H9 (cell line): ENCODE measurements at regions not wholly inside any gene's neighbourhood (a gene's known extent, or its start where the extent isn't known, plus 50 kb on each side); places are given as distances from the start of the nearest gene placed in this dataset.

Experiments used
- DNase-seq: peaks from one replicate; pipeline ENCODE4 v3.0.0-alpha.2; 2017
- H2AFZ ChIP-seq: one replicate; pipeline ENCODE4 v1.6.1; 2013; ENCODE audit warnings: mild to moderate bottlenecking, low read length, control low read depth, moderate library complexity
- H2AK5ac ChIP-seq: 2 replicates; pipeline ENCODE4 v1.6.1; 2013; ENCODE audit warnings: low read length, control low read depth, mixed read lengths; ENCODE audit not compliant: insufficient read length
- H2BK120ac ChIP-seq: one replicate; pipeline ENCODE4 v1.6.1; 2013; ENCODE audit warnings: low read depth, mild to moderate bottlenecking, low read length, control low read depth, inconsistent platforms; ENCODE audit not compliant: poor library complexity, severe bottlenecking
- H2BK12ac ChIP-seq: 2 replicates; pipeline ENCODE4 v1.6.1; 2013; ENCODE audit warnings: low read length, control low read depth, mixed read lengths, low read depth; ENCODE audit not compliant: insufficient read length
- H2BK15ac ChIP-seq: 2 replicates; pipeline ENCODE4 v1.6.1; 2013; ENCODE audit warnings: low read depth, low read length, control low read depth
- H2BK20ac ChIP-seq: one replicate; pipeline ENCODE4 v1.6.1; 2013; ENCODE audit warnings: low read depth, mild to moderate bottlenecking, low read length, control low read depth, inconsistent platforms; ENCODE audit not compliant: poor library complexity, severe bottlenecking
- H2BK5ac ChIP-seq: 2 replicates; pipeline ENCODE4 v1.6.1; 2013; ENCODE audit warnings: low read length, control low read depth, mixed read lengths; ENCODE audit not compliant: insufficient read length
- H3K14ac ChIP-seq: 2 replicates; pipeline ENCODE4 v1.6.1; 2013; ENCODE audit warnings: low read length, control low read depth; ENCODE audit not compliant: insufficient read depth
- H3K18ac ChIP-seq: 2 replicates; pipeline ENCODE4 v1.6.1; 2013; ENCODE audit warnings: low read depth, mild to moderate bottlenecking, mixed read lengths, low read length, control low read depth; ENCODE audit not compliant: insufficient read length
- H3K23ac ChIP-seq: 2 replicates; pipeline ENCODE4 v1.6.1; 2013; ENCODE audit warnings: low read length, control low read depth, mixed read lengths, low read depth; ENCODE audit not compliant: insufficient read length
- H3K23me2 ChIP-seq: 2 replicates; pipeline ENCODE4 v1.6.1; 2013; ENCODE audit warnings: low read depth, mild to moderate bottlenecking, mixed read lengths, low read length, control low read depth; ENCODE audit not compliant: insufficient read length, poor library complexity, severe bottlenecking
- H3K27ac ChIP-seq: 2 replicates; pipeline ENCODE4 v1.5.1; 2013; ENCODE audit warnings: low read length, control low read depth, mixed read lengths, low read depth; ENCODE audit not compliant: insufficient read length
- H3K27me3 ChIP-seq: 2 replicates; pipeline ENCODE4 v1.6.1; 2013; ENCODE audit warnings: low read length, control low read depth, inconsistent platforms; ENCODE audit not compliant: insufficient read depth
- H3K4ac ChIP-seq: 2 replicates; pipeline ENCODE4 v1.6.1; 2013; ENCODE audit warnings: low read depth, mild to moderate bottlenecking, control low read depth, inconsistent platforms, low read length, moderate library complexity
- H3K4me1 ChIP-seq: 2 replicates; pipeline ENCODE4 v1.6.1; 2013; ENCODE audit warnings: low read length, control low read depth, inconsistent platforms; ENCODE audit not compliant: insufficient read depth
- H3K4me2 ChIP-seq: 2 replicates; pipeline ENCODE4 v1.6.1; 2013; ENCODE audit warnings: low read length, control low read depth, mixed read lengths; ENCODE audit not compliant: insufficient read length, insufficient read depth
- H3K56ac ChIP-seq: 2 replicates; pipeline ENCODE4 v1.6.1; 2013; ENCODE audit warnings: low read depth, mild to moderate bottlenecking, mixed read lengths, low read length, control low read depth; ENCODE audit not compliant: insufficient read length
- H3K79me1 ChIP-seq: 2 replicates; pipeline ENCODE4 v1.6.1; 2013; ENCODE audit warnings: low read depth, mild to moderate bottlenecking, moderate library complexity, low read length, control low read depth, inconsistent platforms; ENCODE audit not compliant: insufficient read depth, poor library complexity, severe bottlenecking
- H3K79me2 ChIP-seq: 2 replicates; pipeline ENCODE4 v1.6.1; 2013; ENCODE audit warnings: low read length, control low read depth, inconsistent platforms; ENCODE audit not compliant: insufficient read depth
- H3K9ac ChIP-seq: 2 replicates; pipeline ENCODE4 v1.6.1; 2013; ENCODE audit warnings: low read length, control low read depth, mixed read lengths; ENCODE audit not compliant: insufficient read length; ENCODE audit errors: extremely low read depth
- H3K9me3 ChIP-seq: one replicate; pipeline ENCODE4 v1.6.1; 2013; ENCODE audit warnings: low read depth, low read length, inconsistent platforms; ENCODE audit not compliant: control insufficient read depth
- H3T11ph ChIP-seq: one replicate; pipeline ENCODE4 v1.6.1; 2013; ENCODE audit warnings: mild to moderate bottlenecking, low read length, control low read depth, inconsistent platforms
- H4K20me1 ChIP-seq: one replicate; pipeline ENCODE4 v1.6.1; 2013; ENCODE audit not compliant: control insufficient read depth, insufficient read length, insufficient read depth
- H4K5ac ChIP-seq: 2 replicates; pipeline ENCODE4 v1.6.1; 2013; ENCODE audit warnings: low read depth, mild to moderate bottlenecking, mixed read lengths, low read length, control low read depth; ENCODE audit not compliant: insufficient read length
- H4K8ac ChIP-seq: replicated peaks from 2 replicates; pipeline ENCODE4 v1.6.1; 2013; ENCODE audit warnings: low read length, control low read depth, mixed read lengths, low read depth; ENCODE audit not compliant: insufficient read length
- H4K91ac ChIP-seq: 2 replicates; pipeline ENCODE4 v1.6.1; 2013; ENCODE audit warnings: low read depth, mild to moderate bottlenecking, moderate library complexity, mixed read lengths, low read length, control low read depth; ENCODE audit not compliant: insufficient read length
- H3K27ac Mint-ChIP-seq, 3 experiments: 2 replicates in 2 of 3; 3 replicates in 1 of 3; pipeline ENCODE4 v1.8.0; 2020 to 2021; ENCODE audit warnings: mixed read lengths in 3 of 3, mild to moderate bottlenecking in 1 of 3, moderate library complexity in 1 of 3
- H3K27me3 Mint-ChIP-seq: 2 replicates; pipeline ENCODE4 v1.8.0; 2021; ENCODE audit warnings: low read depth, mild to moderate bottlenecking, moderate library complexity, mixed read lengths
- H3K36me3 Mint-ChIP-seq, 3 experiments: 2 replicates in 2 of 3; 3 replicates in 1 of 3; pipeline ENCODE4 v1.8.0; 2020 to 2021; ENCODE audit warnings: low read depth in 3 of 3, mixed read lengths in 3 of 3; ENCODE audit not compliant: insufficient read depth in 1 of 3
- H3K4me1 Mint-ChIP-seq, 2 experiments: 2 replicates each; pipeline ENCODE4 v1.8.0; 2020; ENCODE audit warnings: mixed read lengths in 2 of 2
- H3K4me3 Mint-ChIP-seq, 2 experiments: 2 replicates in 1 of 2; 3 replicates in 1 of 2; pipeline ENCODE4 v1.8.0; 2020 to 2021; ENCODE audit warnings: mild to moderate bottlenecking in 2 of 2, mixed read lengths in 2 of 2, moderate library complexity in 1 of 2
- H3K9me3 Mint-ChIP-seq, 2 experiments: 2 replicates in 1 of 2; 3 replicates in 1 of 2; pipeline ENCODE4 v1.8.0; 2020; ENCODE audit warnings: mild to moderate bottlenecking in 2 of 2, mixed read lengths in 2 of 2, moderate library complexity in 1 of 2
- CTCF ChIP-seq: fragments of 200-600 bp; sonication (generic); conservative IDR thresholded peaks from 3 replicates; pipeline ENCODE4 v1.8.0; 2021; ENCODE audit warnings: antibody characterized with exemption, mild to moderate bottlenecking
- WGBS: extraction: QIAGEN DNeasy Blood & Tissue Kit; methylation state at CpG from one replicate; pipeline ENCODE4 v1.1.7; 2013; ENCODE audit warnings: missing lambda C conversion rate, low lambda C conversion rate, mixed read lengths; ENCODE audit not compliant: insufficient read length; ENCODE audit errors: extremely low coverage; 5-methylcytosine and 5-hydroxymethylcytosine counted together

- H3K4me3 Mint-ChIP-seq: no peak overlapping the region
- no CpG with 5 or more reads among the region's 6 CpGs for WGBS
- no peaks in the 10 kb centered on the region for H3K27me3 ChIP-seq
- no peak for DNase-seq
- no peak overlapping the region for H3K56ac ChIP-seq
- no peak overlapping the region for H2BK12ac ChIP-seq
- H2AFZ ChIP-seq: no peak overlapping the region
- H4K91ac ChIP-seq: no peak overlapping the region
- no peak overlapping the region for H3K27ac ChIP-seq
- H2AK5ac ChIP-seq: no peak overlapping the region
- H3K4me1 ChIP-seq: no peaks in the 10 kb centered on the region
- H3K4ac ChIP-seq: no peak overlapping the region
- H3K14ac ChIP-seq: no peak overlapping the region
- no peak overlapping the region for H3K23ac ChIP-seq
- no peak overlapping the region for H2BK20ac ChIP-seq
- no peak overlapping the region; a peak in 1 of 7 replicates for H3K27ac Mint-ChIP-seq
- peaks cover 2 to 5% of the 10 kb centered on the region in 2 experiments; a peak in 1 of 4 replicates for H3K4me1 Mint-ChIP-seq
- H3K18ac ChIP-seq: no peak overlapping the region
- H3K23me2 ChIP-seq: no peaks in the 10 kb centered on the region
- no peaks in the 10 kb centered on the region for H4K20me1 ChIP-seq
- H3K9ac ChIP-seq: no peak overlapping the region
- H3K79me2 ChIP-seq: no peaks in the 10 kb centered on the region
- no peak overlapping the region for H2BK15ac ChIP-seq
- no peak overlapping the region for H4K8ac ChIP-seq
- peaks cover 10 to 15% of the 10 kb centered on the region in 2 experiments; a peak in 4 of 5 replicates for H3K9me3 Mint-ChIP-seq
- H3K9me3 ChIP-seq: no peaks in the 10 kb centered on the region
- no peaks in the 10 kb centered on the region for H3K79me1 ChIP-seq
- H2BK120ac ChIP-seq: no peak overlapping the region
- TF ChIP-seq CTCF: no peak
- no peak overlapping the region for H2BK5ac ChIP-seq
- H3K4me2 ChIP-seq: no peak overlapping the region
- H3K36me3 Mint-ChIP-seq: no peaks in the 10 kb centered on the region; a peak in 1 of 7 replicates
- H3K27me3 Mint-ChIP-seq: peaks cover 5% of the 10 kb centered on the region
- H4K5ac ChIP-seq: no peak overlapping the region
- no peak overlapping the region for H3T11ph ChIP-seq
Observed at GRCh38 chr2:9741110-9741509, 102.2 kb upstream of the TAF1B start.
